GM23248 (cell line): ENCODE measurements at regions not wholly inside any gene's neighbourhood (a gene's known extent, or its start where the extent isn't known, plus 50 kb on each side); places are given as distances from the start of the nearest gene placed in this dataset.

Experiments
- EZH2 ChIP-seq: fragments of 200-600 bp; sonication (generic); IDR thresholded peaks from 2 replicates; pipeline ENCODE4 v1.6.1; 2018; ENCODE audit warnings: antibody characterized with exemption, mild to moderate bottlenecking; ENCODE audit not compliant: insufficient read depth, poor library complexity, severe bottlenecking
- EZH2phosphoT487 ChIP-seq: fragments of 200-600 bp; sonication (generic); IDR thresholded peaks from 2 replicates; pipeline ENCODE4 v1.6.1; 2018; ENCODE audit warnings: antibody characterized with exemption, moderate library complexity, mild to moderate bottlenecking, low read depth; ENCODE audit not compliant: insufficient read depth

DNA sequence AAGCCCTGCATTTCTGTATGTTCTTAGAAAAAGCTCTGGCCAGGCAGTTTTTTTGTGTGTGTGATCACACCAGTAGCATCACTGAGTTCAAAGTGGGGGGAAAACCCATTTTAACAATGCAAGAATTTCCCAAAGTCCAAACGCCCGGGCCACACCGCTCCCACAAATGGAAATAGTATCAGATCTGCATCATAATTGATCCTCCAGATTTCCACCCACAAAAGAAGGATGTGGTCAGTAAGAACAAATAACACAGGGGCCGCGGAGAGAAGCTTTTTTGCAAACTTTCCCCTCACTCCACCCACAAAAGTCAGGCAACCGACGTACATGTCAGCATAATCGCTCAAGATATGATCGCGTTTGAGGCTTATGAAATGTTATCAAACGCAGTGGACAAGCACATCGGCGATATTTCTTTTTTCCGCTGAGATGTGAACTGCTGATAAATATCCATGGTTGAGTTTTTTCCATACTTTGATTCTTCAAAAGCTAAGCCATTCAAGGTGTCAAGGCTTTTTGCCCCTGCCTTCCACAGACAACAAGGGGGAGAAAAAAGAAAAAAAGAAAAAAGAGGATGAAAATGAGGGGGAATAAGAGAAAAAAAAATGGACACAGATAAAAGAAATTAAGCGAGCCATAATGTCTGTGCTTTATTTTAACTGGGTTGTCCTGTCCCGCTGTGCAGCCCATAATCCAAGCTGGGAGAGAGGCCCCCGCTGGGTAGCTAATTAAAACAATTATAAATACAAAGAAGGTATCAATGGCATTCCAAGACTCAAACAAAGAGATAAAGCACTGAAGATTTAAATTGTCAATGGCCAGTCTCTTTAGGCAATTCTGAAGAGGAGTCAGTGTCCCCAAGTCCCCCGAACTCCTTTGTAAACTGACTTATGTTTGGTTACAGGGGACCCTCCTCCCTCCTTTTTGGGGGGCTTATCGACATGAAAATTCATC, 143.5 kb downstream of the ZFP64 start:
- TF ChIP-seq EZH2 (no peak), EZH2phosphoT487 (no peak)
